CD4-positive, alpha-beta T cell (primary cell): ENCODE measurements at regions not wholly inside any gene's neighbourhood (a gene's known extent, or its start where the extent isn't known, plus 50 kb on each side); places are given as distances from the start of the nearest gene placed in this dataset.

Source experiments
- ATAC-seq: fragments of 200-7000 bp; cut with Tn5 transposase; one replicate; pipeline ENCODE4 v1.10.0; 2022; ENCODE audit warnings: mild to moderate bottlenecking; ENCODE audit not compliant: poor library complexity
- CTCF ChIA-PET: fragments of 350-600 bp; sonication (Branson Sonifier 250); formaldehyde crosslinking; loops from one replicate; lab custom pipeline; 2021; ENCODE audit warnings: antibody characterized with exemption, inconsistent platforms; lab: Charles Lee
- POLR2A ChIA-PET: fragments of 350-600 bp; sonication (Branson Sonifier 250); formaldehyde crosslinking; loops from one replicate; lab custom pipeline; 2021; ENCODE audit warnings: antibody characterized with exemption, inconsistent platforms; lab: Charles Lee
- DNase-seq, 14 experiments: peaks; one replicate each; pipeline ENCODE4 v3.0.0-alpha.2; 2013 to 2020; ENCODE audit warnings: mixed read lengths in 2 of 14
- H3K27ac ChIP-seq, 2 donors: one replicate each; pipeline versions ENCODE4 v1.5.1 to v1.7.0; 2013; ENCODE audit warnings: low read length in 2 of 2, low read depth in 1 of 2, mild to moderate bottlenecking in 1 of 2
- H3K27me3 ChIP-seq, 2 experiments: 1 replicate in 1 of 2; 2 replicates in 1 of 2; pipeline versions ENCODE4 v1.6.1 to v1.7.0; 2013; ENCODE audit warnings: low read length in 2 of 2, control low read depth in 1 of 2, mild to moderate bottlenecking in 1 of 2, moderate library complexity in 1 of 2; ENCODE audit not compliant: insufficient read depth in 2 of 2, control insufficient read depth in 1 of 2
- H3K36me3 ChIP-seq: one replicate; pipeline ENCODE4 v1.6.1; 2013; ENCODE audit warnings: low read length, control low read depth; ENCODE audit not compliant: insufficient read depth
- H3K4me1 ChIP-seq: one replicate; pipeline ENCODE4 v1.6.1; 2013; ENCODE audit warnings: low read length, control low read depth; ENCODE audit not compliant: insufficient read depth
- H3K4me3 ChIP-seq: one replicate; pipeline ENCODE4 v1.5.1; 2013; ENCODE audit warnings: mild to moderate bottlenecking, low read length, moderate library complexity
- H3K9me3 ChIP-seq, 2 experiments: 1 replicate in 1 of 2; 2 replicates in 1 of 2; pipeline versions ENCODE4 v1.6.1 to v1.7.0; 2013; ENCODE audit warnings: low read length in 2 of 2, mild to moderate bottlenecking in 2 of 2, control low read depth in 1 of 2, moderate library complexity in 1 of 2; ENCODE audit not compliant: control insufficient read depth in 1 of 2, insufficient read depth in 1 of 2
- H3K27ac Mint-ChIP-seq: one replicate; pipeline ENCODE4 v1.8.0; 2020; ENCODE audit warnings: mixed read lengths
- H3K27me3 Mint-ChIP-seq: one replicate; pipeline ENCODE4 v1.8.0; 2021; ENCODE audit warnings: mixed read lengths
- H3K36me3 Mint-ChIP-seq: one replicate; pipeline ENCODE4 v1.8.0; 2021; ENCODE audit warnings: low read depth, mixed read lengths
- H3K4me1 Mint-ChIP-seq: one replicate; pipeline ENCODE4 v1.8.0; 2021; ENCODE audit warnings: low read depth, mixed read lengths
- H3K4me3 Mint-ChIP-seq: one replicate; pipeline ENCODE4 v1.8.0; 2020; ENCODE audit warnings: mild to moderate bottlenecking, mixed read lengths
- H3K9me3 Mint-ChIP-seq: one replicate; pipeline ENCODE4 v1.8.0; 2020; ENCODE audit warnings: mixed read lengths
- CTCF ChIP-seq: fragments of 200-600 bp; IDR thresholded peaks from one replicate; pipeline ENCODE4 v1.8.0; 2022; ENCODE audit warnings: antibody characterized with exemption, mild to moderate bottlenecking
- intact Hi-C, 2 experiments: fragments of 100-400 bp; cut with DNase I in 1 of 2; cut with micrococcal nuclease in 1 of 2; formaldehyde crosslinking; loops; one replicate each; pipeline versions ENCODE4 v1.15.1 to v1.9.0; 2023 to 2025; cut with DNase I, micrococcal nuclease

GRCh38 chr4:126414741-126415140 lies 1100.0 kb downstream of the FAT4 start:
- ChIA-PET CTCF (no interaction called here), POLR2A (no interaction called here)
- H3K9me3 Mint-ChIP-seq: peaks cover 6% of the 10 kb centered on the region
- no peak overlapping the region for H3K27ac Mint-ChIP-seq
- H3K36me3 Mint-ChIP-seq: no peaks in the 10 kb centered on the region
- no peak overlapping the region for H3K4me3 Mint-ChIP-seq
- H3K27me3 Mint-ChIP-seq: no peaks in the 10 kb centered on the region
- DNase-seq: no peak
- Histone ChIP-seq H3K36me3 (no peaks in the 10 kb centered on the region), H3K27ac (no peak overlapping the region), H3K9me3 (peaks cover 0 to 4% of the 10 kb centered on the region in 2 experiments), H3K4me3 (no peak overlapping the region), H3K27me3 (no peaks in the 10 kb centered on the region), H3K4me1 (no peaks in the 10 kb centered on the region)
- ATAC-seq: no peak
- TF ChIP-seq CTCF: no peak
- H3K4me1 Mint-ChIP-seq: no peaks in the 10 kb centered on the region
- intact Hi-C loops: no loop called here

- CTCF ChIA-PET: no interaction called here
- H3K27me3 ChIP-seq: no peaks in the 10 kb centered on the region
- POLR2A ChIA-PET: no interaction called here
- peaks cover 0 to 11% of the 10 kb centered on the region in 2 experiments for H3K9me3 ChIP-seq
- H3K9me3 Mint-ChIP-seq: peaks cover 8% of the 10 kb centered on the region
- no peaks in the 10 kb centered on the region for H3K4me1 ChIP-seq
- no peaks in the 10 kb centered on the region for H3K27me3 Mint-ChIP-seq
- DNase-seq (no peak), ATAC-seq (no peak)
- H3K4me1 Mint-ChIP-seq: no peaks in the 10 kb centered on the region
- H3K36me3 ChIP-seq: no peaks in the 10 kb centered on the region
- H3K27ac Mint-ChIP-seq: no peak overlapping the region
- no peak overlapping the region for H3K27ac ChIP-seq
- H3K4me3 ChIP-seq: no peak overlapping the region
- no peak overlapping the region for H3K4me3 Mint-ChIP-seq
- intact Hi-C loops: no loop called here
- no peak for TF ChIP-seq CTCF
- H3K36me3 Mint-ChIP-seq: no peaks in the 10 kb centered on the region
These were observed 1104.5 kb downstream of the FAT4 start for GRCh38 chr4:126419266-126419665.

GRCh38 chr4:126427853-126428252 lies 1113.1 kb downstream of the FAT4 start:
- no peaks in the 10 kb centered on the region for H3K4me1 Mint-ChIP-seq

More at GRCh38 chr4:126427853-126428252, 1113.1 kb downstream of the FAT4 start:
- no peak overlapping the region for H3K27ac ChIP-seq
- no peaks in the 10 kb centered on the region for H3K4me1 ChIP-seq
- no peaks in the 10 kb centered on the region for H3K9me3 ChIP-seq
- ChIA-PET CTCF (no interaction called here), POLR2A (no interaction called here)
- H3K9me3 Mint-ChIP-seq: peaks cover 5% of the 10 kb centered on the region
- H3K4me3 Mint-ChIP-seq: no peak overlapping the region
- H3K27me3 Mint-ChIP-seq: no peaks in the 10 kb centered on the region
- no peak for DNase-seq
- no peak overlapping the region for H3K4me3 ChIP-seq
- no peak for TF ChIP-seq CTCF
- H3K27ac Mint-ChIP-seq: no peak overlapping the region
- no peaks in the 10 kb centered on the region for H3K36me3 ChIP-seq
- intact Hi-C loops: no loop called here
- ATAC-seq: no peak
- no peaks in the 10 kb centered on the region for H3K27me3 ChIP-seq
- H3K36me3 Mint-ChIP-seq: no peaks in the 10 kb centered on the region
